ENCODE measurements at regions not wholly inside any gene's neighbourhood (a gene's known extent, or its start where the extent isn't known, plus 50 kb on each side); places are given as distances from the start of the nearest gene placed in this dataset.

DNA sequence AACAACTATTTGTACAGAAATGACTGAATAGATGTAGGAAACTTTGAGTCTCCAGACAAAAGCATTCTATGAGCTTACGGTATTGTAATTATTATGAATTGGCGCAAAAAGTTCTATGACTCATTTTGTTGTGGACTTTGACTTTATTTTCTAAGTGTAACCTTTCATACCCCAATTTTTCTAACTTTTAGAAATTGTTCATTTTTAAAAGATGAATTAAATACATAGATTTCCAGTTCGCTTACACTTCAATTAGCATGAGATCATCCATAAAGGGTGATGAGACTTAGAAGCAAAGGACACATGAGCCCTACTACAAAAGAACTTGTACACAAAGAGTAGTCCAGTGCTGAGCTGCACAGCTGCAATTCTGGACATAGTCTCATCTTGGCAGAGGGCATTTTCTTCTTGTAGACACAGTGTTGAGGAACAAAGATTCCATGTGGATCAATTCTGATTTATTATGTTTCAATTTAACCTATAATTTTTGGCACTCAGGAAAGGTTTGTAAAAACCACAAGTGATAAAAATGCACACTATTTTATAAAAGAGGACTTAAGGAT is 431.1 kb downstream of the LRRIQ3 start:
- H3K4me3 Mint-ChIP-seq: no peak overlapping the region
- H3K9me3 Mint-ChIP-seq: peaks cover 0 to 12% (median 9%) of the 10 kb centered on the region in 7 donors
- Histone ChIP-seq H3K4me2 (replicated peaks; ENCODE audit: extremely low read depth, low read length, poor library complexity, severe bottlenecking) (no peak overlapping the region), H4K20me1 (ENCODE audit: insufficient read depth, low read length) (no peaks in the 10 kb centered on the region), H3K4me1 (ENCODE audit: control insufficient read depth in 1 of 2, insufficient read depth in 2 of 2, low read length in 2 of 2) (no peaks in the 10 kb centered on the region), H3K9ac (ENCODE audit: insufficient read depth, low read length, poor library complexity, severe bottlenecking) (no peak overlapping the region), H2AFZ (ENCODE audit: insufficient read depth, low read depth, low read length, poor library complexity, severe bottlenecking) (no peak overlapping the region), H3K4me3 (replicated peaks in 1 of 3; ENCODE audit: low read depth in 2 of 3, low read length in 3 of 3) (no peak overlapping the region), H3K36me3 (replicated peaks in 1 of 2; ENCODE audit: control insufficient read depth in 1 of 2, insufficient read depth in 2 of 2, low read length in 2 of 2) (no peaks in the 10 kb centered on the region), H3K27ac (ENCODE audit: low read depth in 1 of 2, low read length in 2 of 2) (no peak overlapping the region), H3K27me3 (ENCODE audit: control insufficient read depth in 2 of 2, insufficient read depth in 2 of 2, low read length in 2 of 2) (no peaks in the 10 kb centered on the region), H3K9me3 (replicated peaks in 1 of 2; ENCODE audit: control insufficient read depth in 1 of 2, insufficient read depth in 1 of 2, low read length in 2 of 2) (peaks cover 8 to 22% of the 10 kb centered on the region in 2 donors), H3K79me2 (ENCODE audit: insufficient read depth, low read length) (no peaks in the 10 kb centered on the region)
- H3K27me3 Mint-ChIP-seq (ENCODE audit: low read depth in 3 of 3): peaks cover 0 to 3% (median 0%) of the 10 kb centered on the region in 3 donors
- H3K4me1 Mint-ChIP-seq: no peaks in the 10 kb centered on the region
- H3K27ac Mint-ChIP-seq: no peak overlapping the region
- intact Hi-C loops (cut with micrococcal nuclease): no loop called here
- TF ChIP-seq, protein P1, sequence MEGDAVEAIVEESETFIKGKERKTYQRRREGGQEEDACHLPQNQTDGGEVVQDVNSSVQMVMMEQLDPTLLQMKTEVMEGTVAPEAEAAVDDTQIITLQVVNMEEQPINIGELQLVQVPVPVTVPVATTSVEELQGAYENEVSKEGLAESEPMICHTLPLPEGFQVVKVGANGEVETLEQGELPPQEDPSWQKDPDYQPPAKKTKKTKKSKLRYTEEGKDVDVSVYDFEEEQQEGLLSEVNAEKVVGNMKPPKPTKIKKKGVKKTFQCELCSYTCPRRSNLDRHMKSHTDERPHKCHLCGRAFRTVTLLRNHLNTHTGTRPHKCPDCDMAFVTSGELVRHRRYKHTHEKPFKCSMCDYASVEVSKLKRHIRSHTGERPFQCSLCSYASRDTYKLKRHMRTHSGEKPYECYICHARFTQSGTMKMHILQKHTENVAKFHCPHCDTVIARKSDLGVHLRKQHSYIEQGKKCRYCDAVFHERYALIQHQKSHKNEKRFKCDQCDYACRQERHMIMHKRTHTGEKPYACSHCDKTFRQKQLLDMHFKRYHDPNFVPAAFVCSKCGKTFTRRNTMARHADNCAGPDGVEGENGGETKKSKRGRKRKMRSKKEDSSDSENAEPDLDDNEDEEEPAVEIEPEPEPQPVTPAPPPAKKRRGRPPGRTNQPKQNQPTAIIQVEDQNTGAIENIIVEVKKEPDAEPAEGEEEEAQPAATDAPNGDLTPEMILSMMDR (IDR thresholded peaks at IDR 0.05): no peak
- H3K36me3 Mint-ChIP-seq: no peaks in the 10 kb centered on the region
- DNase-seq: no peak
- no CpG with 5 or more reads among the region's 3 CpGs for WGBS (ENCODE audit: insufficient coverage)

DNA sequence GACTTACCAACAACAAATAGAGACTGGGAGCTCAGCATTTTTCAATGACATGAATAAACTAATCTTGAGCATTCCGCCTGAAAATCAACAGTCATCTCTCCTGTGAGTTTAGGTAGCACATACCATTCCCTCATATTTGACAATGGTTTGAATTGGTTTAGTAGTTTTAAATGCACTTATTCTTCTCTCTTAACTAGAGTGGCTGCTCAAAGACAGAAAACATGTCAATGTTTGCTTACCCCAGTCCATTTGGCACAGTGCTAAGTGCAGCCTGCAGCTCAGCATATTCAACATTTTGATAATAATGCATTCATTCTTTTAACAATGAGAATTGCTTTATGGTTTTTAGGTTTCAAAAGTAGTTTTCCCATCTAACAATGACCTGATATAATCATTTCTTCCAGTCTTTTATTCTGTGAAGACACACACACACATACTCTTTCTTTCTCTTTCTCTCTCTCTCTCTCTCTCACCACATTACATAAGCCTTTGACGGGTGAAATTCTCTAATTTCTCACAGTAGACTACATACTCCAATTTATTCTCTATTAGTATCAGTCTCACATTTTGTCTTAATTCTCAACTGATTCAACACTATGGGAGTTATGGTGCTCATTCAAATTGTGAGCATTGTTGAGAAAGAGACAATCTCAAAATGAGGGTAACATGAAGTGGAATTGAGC is 432.3 kb downstream of the LRRIQ3 start:
- no peak overlapping the region for H3K4me2 ChIP-seq (replicated peaks; ENCODE audit: extremely low read depth, low read length, poor library complexity, severe bottlenecking)
- no peak overlapping the region for H3K4me3 Mint-ChIP-seq
- H3K27ac Mint-ChIP-seq: no peak overlapping the region
- H3K4me1 Mint-ChIP-seq: no peaks in the 10 kb centered on the region
- H3K4me1 ChIP-seq (ENCODE audit: control insufficient read depth in 1 of 2, insufficient read depth in 2 of 2, low read length in 2 of 2): no peaks in the 10 kb centered on the region
- no peak overlapping the region for H2AFZ ChIP-seq (ENCODE audit: insufficient read depth, low read depth, low read length, poor library complexity, severe bottlenecking)
- TF ChIP-seq, protein P1 (IDR thresholded peaks at IDR 0.05): no peak
- H3K36me3 Mint-ChIP-seq: no peaks in the 10 kb centered on the region
- peaks cover 7 to 12% of the 10 kb centered on the region in 2 donors for H3K9me3 ChIP-seq (replicated peaks in 1 of 2; ENCODE audit: control insufficient read depth in 1 of 2, insufficient read depth in 1 of 2, low read length in 2 of 2)
- no CpG with 5 or more reads among the region's 2 CpGs for WGBS (ENCODE audit: insufficient coverage)
- DNase-seq: no peak
- H3K27me3 Mint-ChIP-seq (ENCODE audit: low read depth in 3 of 3): peaks cover 0 to 3% (median 0%) of the 10 kb centered on the region in 3 donors
- H3K79me2 ChIP-seq (ENCODE audit: insufficient read depth, low read length): no peaks in the 10 kb centered on the region
- H3K9ac ChIP-seq (ENCODE audit: insufficient read depth, low read length, poor library complexity, severe bottlenecking): no peak overlapping the region
- peaks cover 0 to 9% (median 5%) of the 10 kb centered on the region in 7 donors for H3K9me3 Mint-ChIP-seq
- H3K27ac ChIP-seq (ENCODE audit: low read depth in 1 of 2, low read length in 2 of 2): no peak overlapping the region
- intact Hi-C loops (cut with micrococcal nuclease): no loop called here
- H3K27me3 ChIP-seq (ENCODE audit: control insufficient read depth in 2 of 2, insufficient read depth in 2 of 2, low read length in 2 of 2): no peaks in the 10 kb centered on the region
- no peak overlapping the region for H3K4me3 ChIP-seq (replicated peaks in 1 of 3; ENCODE audit: low read depth in 2 of 3, low read length in 3 of 3)
- H4K20me1 ChIP-seq (ENCODE audit: insufficient read depth, low read length): no peaks in the 10 kb centered on the region
- no peaks in the 10 kb centered on the region for H3K36me3 ChIP-seq (replicated peaks in 1 of 2; ENCODE audit: control insufficient read depth in 1 of 2, insufficient read depth in 2 of 2, low read length in 2 of 2)
